Skeletal muscle satellite cell (primary cell): ENCODE measurements at regions not wholly inside any gene's neighbourhood (a gene's known extent, or its start where the extent isn't known, plus 50 kb on each side); places are given as distances from the start of the nearest gene placed in this dataset. TPM values are rescaled to one million over a fixed set of nuclear protein-coding genes. Genes with fewer than 3 reads are reported as not detected.

Experiments
- H3K27me3 ChIP-seq: 2 replicates; pipeline ENCODE4 v1.7.0; 2013; ENCODE audit warnings: low read length; ENCODE audit not compliant: control insufficient read depth, insufficient read depth
- H3K36me3 ChIP-seq: 2 replicates; pipeline ENCODE4 v1.7.0; 2013; ENCODE audit warnings: mild to moderate bottlenecking, control low read depth, low read length; ENCODE audit not compliant: insufficient read depth
- H3K4me1 ChIP-seq: 2 replicates; pipeline ENCODE4 v1.7.0; 2013; ENCODE audit warnings: low read length; ENCODE audit not compliant: control insufficient read depth, insufficient read depth
- H3K4me2 ChIP-seq: 2 replicates; pipeline ENCODE4 v1.7.0; 2013; ENCODE audit warnings: mild to moderate bottlenecking, low read length
- H3K4me3 ChIP-seq: 2 replicates; pipeline ENCODE4 v1.7.0; 2013; ENCODE audit warnings: low read length
- H3K9ac ChIP-seq: 2 replicates; pipeline ENCODE4 v1.7.0; 2013; ENCODE audit warnings: mild to moderate bottlenecking, low read depth, low read length, moderate library complexity
- H3K9me3 ChIP-seq: replicated peaks from 2 replicates; pipeline ENCODE4 v1.7.0; 2013; ENCODE audit warnings: mild to moderate bottlenecking, control low read depth, low read length
- small RNA-seq: library from RNA; depleted of rRNA; stranded (forward); fragments of <200 nt; gene quantifications from one replicate; pipeline ENCODE3, GENCODE V24; 2012

DNA sequence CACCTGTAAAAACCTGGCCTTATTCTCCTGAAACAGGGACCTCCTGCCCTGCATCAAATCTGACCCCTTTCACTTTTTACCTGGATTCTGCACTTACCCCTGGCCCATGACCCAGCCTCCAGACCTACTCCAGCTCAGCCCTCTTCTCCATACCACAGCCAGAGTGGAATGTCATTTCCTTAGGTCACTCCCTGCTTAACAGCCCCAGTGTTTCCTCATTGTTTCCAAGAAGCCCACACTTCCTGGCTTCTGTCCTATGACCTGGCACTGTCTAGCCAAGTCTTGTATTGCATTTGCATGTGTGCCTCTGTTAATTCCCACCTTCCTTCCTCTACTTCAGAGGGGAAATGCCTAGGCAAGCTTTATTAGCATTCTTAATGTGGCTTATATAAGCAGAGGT, 51.4 kb upstream of the TRIB2 start:
- no peak overlapping the region for H3K4me2 ChIP-seq
- no peaks in the 10 kb centered on the region for H3K27me3 ChIP-seq
- no peaks in the 10 kb centered on the region for H3K4me1 ChIP-seq
- no peak overlapping the region for H3K4me3 ChIP-seq
- no peaks in the 10 kb centered on the region for H3K9me3 ChIP-seq
- no peak overlapping the region for H3K9ac ChIP-seq
- no peaks in the 10 kb centered on the region for H3K36me3 ChIP-seq

- H3K9me3 ChIP-seq: no peaks in the 10 kb centered on the region
- H3K9ac ChIP-seq: no peak overlapping the region
- H3K4me1 ChIP-seq: no peaks in the 10 kb centered on the region
- H3K4me3 ChIP-seq: no peak overlapping the region
- no peaks in the 10 kb centered on the region for H3K36me3 ChIP-seq
- no peak overlapping the region for H3K4me2 ChIP-seq
- no peaks in the 10 kb centered on the region for H3K27me3 ChIP-seq
Measured at GRCh38 chr2:12666445-12666844, 50.3 kb upstream of the TRIB2 start.

Small RNA genes lying in the stretch of these regions (small RNA-seq; reads per million reads assigned to genes)
- gene MIR3681: not detected
- not detected for gene RF00093
- not detected for gene RNU6-843P
